ENCODE measurements at regions not wholly inside any gene's neighbourhood (a gene's known extent, or its start where the extent isn't known, plus 50 kb on each side); places are given as distances from the start of the nearest gene placed in this dataset.

DNA sequence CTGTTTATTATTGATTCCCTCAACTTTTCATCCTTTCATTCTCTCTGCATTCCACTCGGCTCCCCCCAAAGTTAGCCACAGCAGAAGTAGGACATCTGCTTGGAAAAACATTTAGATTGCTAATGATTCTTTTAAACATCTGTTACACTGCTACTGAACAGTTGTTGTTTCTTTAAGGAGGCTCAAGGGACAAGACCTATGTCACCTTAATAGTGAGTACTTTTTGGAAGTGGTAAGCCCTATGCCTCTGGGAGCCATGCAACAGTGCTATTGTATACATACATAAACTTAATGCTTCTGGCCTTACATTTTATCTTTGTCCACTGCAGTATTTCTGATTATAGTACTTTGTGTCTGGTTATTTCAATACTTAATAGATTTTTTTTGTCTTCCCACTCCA is 628.2 kb upstream of the FOXG1 start:
- Histone ChIP-seq H3K27ac (ENCODE audit: low read depth in 1 of 2, low read length in 1 of 2) (no peak overlapping the region), H3K27me3 (ENCODE audit: control insufficient read depth in 3 of 3, insufficient read depth in 3 of 3, low read length in 2 of 3) (no peaks in the 10 kb centered on the region), H3K9ac (ENCODE audit: insufficient read depth in 1 of 2, low read length in 2 of 2) (no peak overlapping the region), H3K36me3 (ENCODE audit: control insufficient read depth in 4 of 4, insufficient read depth in 4 of 4, low read length in 4 of 4) (no peaks in the 10 kb centered on the region), H3K9me3 (ENCODE audit: control insufficient read depth in 4 of 4, insufficient read depth in 3 of 4, low read length in 3 of 4) (peaks cover 0 to 3% (median 0%) of the 10 kb centered on the region in 4 donors), H3K4me3 (no peak overlapping the region), H3K4me1 (ENCODE audit: control insufficient read depth in 5 of 5, insufficient read depth in 5 of 5, low read length in 5 of 5) (no peaks in the 10 kb centered on the region)
- 66 to 73% methylated on average over 1 of the region's 1 CpG for WGBS, 2 donors
- DNase-seq: no peak
- TF ChIP-seq, protein P1, sequence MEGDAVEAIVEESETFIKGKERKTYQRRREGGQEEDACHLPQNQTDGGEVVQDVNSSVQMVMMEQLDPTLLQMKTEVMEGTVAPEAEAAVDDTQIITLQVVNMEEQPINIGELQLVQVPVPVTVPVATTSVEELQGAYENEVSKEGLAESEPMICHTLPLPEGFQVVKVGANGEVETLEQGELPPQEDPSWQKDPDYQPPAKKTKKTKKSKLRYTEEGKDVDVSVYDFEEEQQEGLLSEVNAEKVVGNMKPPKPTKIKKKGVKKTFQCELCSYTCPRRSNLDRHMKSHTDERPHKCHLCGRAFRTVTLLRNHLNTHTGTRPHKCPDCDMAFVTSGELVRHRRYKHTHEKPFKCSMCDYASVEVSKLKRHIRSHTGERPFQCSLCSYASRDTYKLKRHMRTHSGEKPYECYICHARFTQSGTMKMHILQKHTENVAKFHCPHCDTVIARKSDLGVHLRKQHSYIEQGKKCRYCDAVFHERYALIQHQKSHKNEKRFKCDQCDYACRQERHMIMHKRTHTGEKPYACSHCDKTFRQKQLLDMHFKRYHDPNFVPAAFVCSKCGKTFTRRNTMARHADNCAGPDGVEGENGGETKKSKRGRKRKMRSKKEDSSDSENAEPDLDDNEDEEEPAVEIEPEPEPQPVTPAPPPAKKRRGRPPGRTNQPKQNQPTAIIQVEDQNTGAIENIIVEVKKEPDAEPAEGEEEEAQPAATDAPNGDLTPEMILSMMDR (IDR thresholded peaks at IDR 0.05; ENCODE audit: control extremely low read depth, extremely low read depth): no peak
- no peak for ATAC-seq (ENCODE audit: insufficient read depth, low FRiP score)

DNA sequence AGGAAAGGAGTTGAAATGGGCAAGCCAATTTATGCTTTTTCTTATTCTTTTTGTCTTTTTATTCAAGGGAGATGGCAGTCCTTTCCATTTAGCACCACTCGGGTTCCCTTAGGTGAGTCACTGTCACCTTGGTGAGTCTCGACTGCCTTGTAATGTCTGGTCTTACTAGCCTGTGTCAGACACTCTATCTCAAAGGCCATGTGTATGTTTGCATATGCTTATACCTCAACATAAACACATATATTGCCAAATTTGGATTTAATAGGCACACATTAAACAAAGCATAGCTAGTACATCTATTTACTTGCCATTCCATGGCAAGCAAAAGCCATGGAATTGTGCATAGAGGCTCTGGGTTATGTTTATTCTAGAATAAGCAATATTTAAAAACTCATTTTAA is 624.9 kb upstream of the FOXG1 start:
- no peaks in the 10 kb centered on the region for H3K36me3 ChIP-seq (ENCODE audit: control insufficient read depth in 4 of 4, insufficient read depth in 4 of 4, low read length in 4 of 4)
- no peak overlapping the region for H3K4me3 ChIP-seq
- no peak overlapping the region for H3K27ac ChIP-seq (ENCODE audit: low read depth in 1 of 2, low read length in 1 of 2)
- no peak overlapping the region for H3K9ac ChIP-seq (ENCODE audit: insufficient read depth in 1 of 2, low read length in 2 of 2)
- WGBS, 2 donors: 75 to 84% methylated on average over 2 of the region's 2 CpGs
- no peaks in the 10 kb centered on the region for H3K27me3 ChIP-seq (ENCODE audit: control insufficient read depth in 3 of 3, insufficient read depth in 3 of 3, low read length in 2 of 3)
- TF ChIP-seq, protein P1 (IDR thresholded peaks at IDR 0.05; ENCODE audit: control extremely low read depth, extremely low read depth): no peak
- no peaks in the 10 kb centered on the region for H3K4me1 ChIP-seq (ENCODE audit: control insufficient read depth in 5 of 5, insufficient read depth in 5 of 5, low read length in 5 of 5)
- no peak for DNase-seq
- no peak for ATAC-seq (ENCODE audit: insufficient read depth, low FRiP score)
- no peaks in the 10 kb centered on the region for H3K9me3 ChIP-seq (ENCODE audit: control insufficient read depth in 4 of 4, insufficient read depth in 3 of 4, low read length in 3 of 4)

- peak in 2 of 3 donors; percentile 5 to 39 for DNase-seq
- H3K9me3 ChIP-seq (ENCODE audit: control insufficient read depth in 4 of 4, insufficient read depth in 3 of 4, low read length in 3 of 4): peaks cover 0 to 2% (median 0%) of the 10 kb centered on the region in 4 donors
- WGBS, 2 donors: 18 to 22% methylated on average over 3 of the region's 3 CpGs
- H3K27me3 ChIP-seq (ENCODE audit: control insufficient read depth in 3 of 3, insufficient read depth in 3 of 3, low read length in 2 of 3): no peaks in the 10 kb centered on the region
- no peak overlapping the region for H3K27ac ChIP-seq (ENCODE audit: low read depth in 1 of 2, low read length in 1 of 2)
- no peaks in the 10 kb centered on the region for H3K4me1 ChIP-seq (ENCODE audit: control insufficient read depth in 5 of 5, insufficient read depth in 5 of 5, low read length in 5 of 5)
- ATAC-seq (ENCODE audit: insufficient read depth, low FRiP score): no peak
- TF ChIP-seq, protein P1 (IDR thresholded peaks at IDR 0.05; ENCODE audit: control extremely low read depth, extremely low read depth): no peak
- H3K36me3 ChIP-seq (ENCODE audit: control insufficient read depth in 4 of 4, insufficient read depth in 4 of 4, low read length in 4 of 4): no peaks in the 10 kb centered on the region
- no peak overlapping the region for H3K4me3 ChIP-seq
- H3K9ac ChIP-seq (ENCODE audit: insufficient read depth in 1 of 2, low read length in 2 of 2): no peak overlapping the region
Measured at GRCh38 chr14:28142400-28143015, 624.1 kb upstream of the FOXG1 start.

GRCh38 chr14:28143316-28143715 is 623.3 kb upstream of the FOXG1 start:
- no peak for ATAC-seq (ENCODE audit: insufficient read depth, low FRiP score)
- H3K4me3 ChIP-seq: no peak overlapping the region
- H3K4me1 ChIP-seq (ENCODE audit: control insufficient read depth in 5 of 5, insufficient read depth in 5 of 5, low read length in 5 of 5): no peaks in the 10 kb centered on the region
- H3K27ac ChIP-seq (ENCODE audit: low read depth in 1 of 2, low read length in 1 of 2): no peak overlapping the region
- no peak overlapping the region for H3K9ac ChIP-seq (ENCODE audit: insufficient read depth in 1 of 2, low read length in 2 of 2)
- no peak for DNase-seq
- 56 to 66% methylated on average over 3 of the region's 3 CpGs for WGBS, 2 donors
- no peaks in the 10 kb centered on the region for H3K36me3 ChIP-seq (ENCODE audit: control insufficient read depth in 4 of 4, insufficient read depth in 4 of 4, low read length in 4 of 4)
- TF ChIP-seq, protein P1 (IDR thresholded peaks at IDR 0.05; ENCODE audit: control extremely low read depth, extremely low read depth): no peak
- peaks cover 0 to 2% (median 0%) of the 10 kb centered on the region in 4 donors for H3K9me3 ChIP-seq (ENCODE audit: control insufficient read depth in 4 of 4, insufficient read depth in 3 of 4, low read length in 3 of 4)
- no peaks in the 10 kb centered on the region for H3K27me3 ChIP-seq (ENCODE audit: control insufficient read depth in 3 of 3, insufficient read depth in 3 of 3, low read length in 2 of 3)

Measured in lung (tissue), 11 donors.